ENCODE measurements at regions not wholly inside any gene's neighbourhood (a gene's known extent, or its start where the extent isn't known, plus 50 kb on each side); places are given as distances from the start of the nearest gene placed in this dataset.

- Histone ChIP-seq H3K36me3 (ENCODE audit: control insufficient read depth, insufficient read depth, low read length) (no peaks in the 10 kb centered on the region), H3K27me3 (ENCODE audit: control insufficient read depth, insufficient read depth, low read length) (peaks cover 3% of the 10 kb centered on the region), H3K4me3 (ENCODE audit: low read depth, low read length) (no peak overlapping the region)
- no peak for DNase-seq (ENCODE audit: low read depth)
- no peak for TF ChIP-seq CTCF (IDR thresholded peaks at IDR 0.05; ENCODE audit: insufficient read depth, low read length, poor library complexity, severe bottlenecking)
Observed at GRCh38 chr15:77796046-77796729, 163.5 kb upstream of the LINGO1 start.

DNA sequence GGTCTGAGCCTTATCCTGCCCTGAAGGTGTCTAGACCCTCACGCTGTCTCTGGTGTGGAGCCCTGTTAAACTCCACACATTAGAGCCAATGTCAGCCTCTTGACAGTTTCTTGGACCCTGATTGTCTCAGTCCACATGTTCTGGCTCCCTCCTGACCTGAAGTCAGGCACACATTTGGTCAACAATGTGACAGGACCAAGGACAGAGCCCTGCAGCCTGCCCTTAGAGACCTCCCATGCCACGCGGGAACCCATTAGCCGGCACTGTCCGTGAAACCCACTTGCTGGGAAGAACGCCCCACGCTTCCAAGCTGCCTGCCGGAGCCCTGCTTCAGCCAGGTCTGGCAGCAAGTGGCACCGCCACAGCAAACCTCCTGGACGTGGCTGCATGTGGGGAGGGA lies 162.7 kb upstream of the LINGO1 start:
- no peak for TF ChIP-seq CTCF (IDR thresholded peaks at IDR 0.05; ENCODE audit: insufficient read depth, low read length, poor library complexity, severe bottlenecking)
- Histone ChIP-seq H3K36me3 (ENCODE audit: control insufficient read depth, insufficient read depth, low read length) (no peaks in the 10 kb centered on the region), H3K27me3 (ENCODE audit: control insufficient read depth, insufficient read depth, low read length) (peaks cover 3% of the 10 kb centered on the region), H3K4me3 (ENCODE audit: low read depth, low read length) (no peak overlapping the region)
- no peak for DNase-seq (ENCODE audit: low read depth)

DNA sequence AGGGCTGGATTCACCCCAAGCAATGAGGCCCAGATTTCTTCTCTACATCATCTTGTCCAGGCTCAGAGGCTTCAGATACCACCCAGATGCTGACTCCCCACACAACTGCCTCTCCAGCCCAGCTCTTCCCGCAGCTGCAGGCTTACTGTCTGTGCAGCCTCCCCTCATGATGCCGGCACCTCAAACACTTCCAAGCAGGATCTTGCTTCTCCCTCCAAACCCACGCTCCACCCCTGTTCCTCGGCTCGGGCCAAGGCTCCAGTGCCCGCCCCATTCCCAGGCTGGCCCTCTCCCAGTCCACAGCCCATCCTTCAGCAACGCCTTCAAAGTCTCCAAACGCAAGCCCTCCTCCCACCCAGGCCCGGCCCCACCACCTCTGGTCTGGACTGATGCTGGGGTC lies 159.2 kb upstream of the LINGO1 start:
- no peak for DNase-seq (ENCODE audit: low read depth)
- Histone ChIP-seq H3K36me3 (ENCODE audit: control insufficient read depth, insufficient read depth, low read length) (no peaks in the 10 kb centered on the region), H3K4me3 (ENCODE audit: low read depth, low read length) (no peak overlapping the region), H3K27me3 (ENCODE audit: control insufficient read depth, insufficient read depth, low read length) (peaks cover 2% of the 10 kb centered on the region)
- TF ChIP-seq CTCF (IDR thresholded peaks at IDR 0.05; ENCODE audit: insufficient read depth, low read length, poor library complexity, severe bottlenecking), result no peak

DNA sequence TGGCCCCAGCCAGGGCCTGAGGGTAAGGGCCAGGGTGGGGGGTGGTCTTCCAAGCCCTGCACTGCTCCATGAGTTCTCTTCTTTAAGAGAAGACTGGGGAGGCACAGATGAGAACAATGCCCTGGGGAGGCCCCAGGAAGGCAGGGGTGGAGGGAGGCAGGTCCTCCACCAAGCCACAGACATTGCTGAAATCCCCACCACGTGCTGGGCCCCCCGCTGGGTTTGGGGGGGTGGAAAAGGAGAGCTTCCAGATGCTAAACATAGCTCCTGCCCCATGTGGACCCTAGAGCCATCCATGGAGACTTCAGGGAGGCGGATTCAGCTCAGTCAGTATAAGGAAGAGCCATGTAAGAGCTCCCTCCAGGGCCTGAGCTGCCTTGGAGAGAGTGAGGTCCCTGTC lies 157.8 kb upstream of the LINGO1 start:
- Histone ChIP-seq H3K27me3 (ENCODE audit: control insufficient read depth, insufficient read depth, low read length) (peaks cover 12% of the 10 kb centered on the region), H3K36me3 (ENCODE audit: control insufficient read depth, insufficient read depth, low read length) (no peaks in the 10 kb centered on the region), H3K4me3 (ENCODE audit: low read depth, low read length) (no peak overlapping the region)
- DNase-seq (ENCODE audit: low read depth), result no peak
- no peak for TF ChIP-seq CTCF (IDR thresholded peaks at IDR 0.05; ENCODE audit: insufficient read depth, low read length, poor library complexity, severe bottlenecking)

- H3K36me3 ChIP-seq (ENCODE audit: control insufficient read depth, insufficient read depth, low read length), result no peaks in the 10 kb centered on the region
- no peak overlapping the region for H3K4me3 ChIP-seq (ENCODE audit: low read depth, low read length)
- H3K27me3 ChIP-seq (ENCODE audit: control insufficient read depth, insufficient read depth, low read length), result peaks cover 14% of the 10 kb centered on the region
- DNase-seq (ENCODE audit: low read depth), result no peak
- TF ChIP-seq CTCF (IDR thresholded peaks at IDR 0.05; ENCODE audit: insufficient read depth, low read length, poor library complexity, severe bottlenecking), result no peak
Observed at GRCh38 chr15:77786956-77787355, 154.2 kb upstream of the LINGO1 start.
